C4-2B (cell line): ENCODE measurements at regions not wholly inside any gene's neighbourhood (a gene's known extent, or its start where the extent isn't known, plus 50 kb on each side); places are given as distances from the start of the nearest gene placed in this dataset.

Experiments
- CTCF ChIP-seq: fragments of 450-650 bp; conservative IDR thresholded peaks from 2 replicates; pipeline ENCODE4 v1.5.1; 2017; ENCODE audit warnings: mild to moderate bottlenecking
- ZFX ChIP-seq: fragments of 450-650 bp; IDR thresholded peaks from 2 replicates; pipeline ENCODE4 v1.6.1; 2017

- TF ChIP-seq CTCF = no peak
- TF ChIP-seq ZFX = no peak
These were observed 156.1 kb upstream of the TRIB2 start for GRCh38 chr2:12560618-12561017.
